Gastroesophageal sphincter (tissue), 3 donors: ENCODE measurements at regions not wholly inside any gene's neighbourhood (a gene's known extent, or its start where the extent isn't known, plus 50 kb on each side); places are given as distances from the start of the nearest gene placed in this dataset.

ENCODE experiments used
- CTCF ChIP-seq, 4 experiments: fragments of 200-600 bp in 2 of 4; fragments of 450-650 bp in 2 of 4; sonication (generic) in 1 of 4; IDR thresholded peaks; one replicate each; pipeline ENCODE4 v1.5.1; 2017 to 2019; ENCODE audit warnings: antibody characterized with exemption in 4 of 4, mild to moderate bottlenecking in 2 of 4, moderate library complexity in 2 of 4
- EP300 ChIP-seq: sonication (generic); formaldehyde crosslinking; IDR thresholded peaks from one replicate; pipeline ENCODE4 v1.6.1; 2017; ENCODE audit warnings: antibody characterized with exemption, mild to moderate bottlenecking
- POLR2A ChIP-seq, 2 donors: fragments of 450-650 bp; IDR thresholded peaks; one replicate each; pipeline ENCODE4 v1.6.1; 2017; ENCODE audit warnings: antibody characterized with exemption in 2 of 2, mild to moderate bottlenecking in 2 of 2, moderate library complexity in 1 of 2
- POLR2AphosphoS5 ChIP-seq: sonication (generic); formaldehyde crosslinking; IDR thresholded peaks from one replicate; pipeline ENCODE4 v1.6.1; 2017; ENCODE audit warnings: antibody characterized with exemption

- TF ChIP-seq POLR2A (IDR thresholded peaks at IDR 0.05), result no peak
- TF ChIP-seq POLR2AphosphoS5, result no peak
- no peak for TF ChIP-seq CTCF (IDR thresholded peaks at IDR 0.05)
- TF ChIP-seq EP300, result no peak
Observed at GRCh38 chr2:240202586-240202985, 62.1 kb upstream of the OTOS start.
